ENCODE measurements at regions not wholly inside any gene's neighbourhood (a gene's known extent, or its start where the extent isn't known, plus 50 kb on each side); places are given as distances from the start of the nearest gene placed in this dataset.

GRCh38 chr12:27185234-27186021, 58.7 kb upstream of the STK38L start:
- TF ChIP-seq CEBPB (IDR thresholded peaks at IDR 0.05) (no peak), YY1 (IDR thresholded peaks at IDR 0.05; ENCODE audit: low read depth) (no peak), CREB1 (IDR thresholded peaks at IDR 0.05; ENCODE audit: low read depth) (no peak), TCF12 (IDR thresholded peaks at IDR 0.05; ENCODE audit: low read depth) (no peak), RAD21 (IDR thresholded peaks at IDR 0.05; ENCODE audit: low read depth) (no peak), EGR1 (IDR thresholded peaks at IDR 0.05) (no peak), MAX (IDR thresholded peaks at IDR 0.05) (no peak), USF1 (IDR thresholded peaks at IDR 0.05) (no peak), TAF1 (IDR thresholded peaks at IDR 0.05; ENCODE audit: low read depth) (no peak)
